Daoy (cell line): ENCODE measurements at regions not wholly inside any gene's neighbourhood (a gene's known extent, or its start where the extent isn't known, plus 50 kb on each side); places are given as distances from the start of the nearest gene placed in this dataset.

ENCODE experiments used
- DNase-seq: peaks from one replicate; pipeline ENCODE4 v3.0.0-alpha.2; 2015; ENCODE audit warnings: low read depth

DNA sequence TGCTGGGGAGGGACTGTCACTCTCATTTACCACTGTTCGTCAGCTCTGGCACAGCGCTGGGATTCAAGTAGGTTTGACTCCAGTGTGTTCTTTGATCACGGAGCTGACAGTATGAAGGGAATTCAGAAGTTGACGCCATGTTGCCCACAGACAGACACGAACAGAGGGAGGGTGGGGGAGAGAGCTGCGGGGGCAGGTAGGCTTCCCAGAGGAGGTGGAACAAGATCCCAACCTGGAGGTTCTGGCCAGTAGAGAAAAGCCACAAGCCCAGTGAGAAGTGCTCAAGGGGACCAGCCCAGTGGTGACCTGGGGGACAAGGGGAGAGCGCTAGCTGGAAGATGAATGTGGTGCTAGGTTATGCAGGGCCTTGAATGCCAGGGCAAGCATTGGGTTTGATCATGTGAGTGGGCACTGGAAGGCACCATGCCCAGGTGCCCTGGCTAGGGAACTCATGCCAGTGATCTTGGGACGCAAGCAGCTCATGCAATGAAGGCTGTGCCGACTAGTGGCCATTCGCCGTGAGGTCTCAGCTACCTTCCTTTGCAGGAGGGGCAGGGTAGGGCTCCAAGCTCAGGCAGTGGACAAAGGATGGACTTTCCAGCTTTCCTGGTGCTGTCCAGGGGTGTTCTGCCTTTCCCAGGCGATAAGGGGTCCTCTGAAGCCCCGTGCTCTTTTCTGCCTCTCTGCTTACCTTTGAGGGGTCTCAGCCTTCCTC, 50.4 kb upstream of the APCDD1L start:
- no peak for DNase-seq
